Upper lobe of left lung (tissue), 4 donors: ENCODE measurements at regions not wholly inside any gene's neighbourhood (a gene's known extent, or its start where the extent isn't known, plus 50 kb on each side); places are given as distances from the start of the nearest gene placed in this dataset.

Source experiments
- EP300 ChIP-seq, 4 donors: sonication (generic); formaldehyde crosslinking; IDR thresholded peaks; one replicate each; pipeline ENCODE4 v1.5.1; 2017; ENCODE audit warnings: antibody characterized with exemption in 4 of 4, control low read depth in 2 of 4
- POLR2A ChIP-seq, 4 donors: fragments of 450-650 bp; IDR thresholded peaks; one replicate each; pipeline ENCODE4 v1.5.1; 2016 to 2017; ENCODE audit warnings: antibody characterized with exemption in 4 of 4, mild to moderate bottlenecking in 2 of 4
- POLR2AphosphoS5 ChIP-seq, 2 donors: sonication (generic); formaldehyde crosslinking; IDR thresholded peaks; one replicate each; pipeline ENCODE4 v1.5.1; 2017; ENCODE audit warnings: antibody characterized with exemption in 2 of 2
- TF ChIP-seq, protein P1 (sequence below), 6 experiments: fragments of 450-650 bp in 4 of 6; fragments of 200-600 bp in 2 of 6; sonication (generic) in 2 of 6; IDR thresholded peaks; one replicate each; pipeline ENCODE4 v1.5.1; 2016 to 2019; ENCODE audit warnings: antibody characterized with exemption in 6 of 6

- TF ChIP-seq, protein P1, sequence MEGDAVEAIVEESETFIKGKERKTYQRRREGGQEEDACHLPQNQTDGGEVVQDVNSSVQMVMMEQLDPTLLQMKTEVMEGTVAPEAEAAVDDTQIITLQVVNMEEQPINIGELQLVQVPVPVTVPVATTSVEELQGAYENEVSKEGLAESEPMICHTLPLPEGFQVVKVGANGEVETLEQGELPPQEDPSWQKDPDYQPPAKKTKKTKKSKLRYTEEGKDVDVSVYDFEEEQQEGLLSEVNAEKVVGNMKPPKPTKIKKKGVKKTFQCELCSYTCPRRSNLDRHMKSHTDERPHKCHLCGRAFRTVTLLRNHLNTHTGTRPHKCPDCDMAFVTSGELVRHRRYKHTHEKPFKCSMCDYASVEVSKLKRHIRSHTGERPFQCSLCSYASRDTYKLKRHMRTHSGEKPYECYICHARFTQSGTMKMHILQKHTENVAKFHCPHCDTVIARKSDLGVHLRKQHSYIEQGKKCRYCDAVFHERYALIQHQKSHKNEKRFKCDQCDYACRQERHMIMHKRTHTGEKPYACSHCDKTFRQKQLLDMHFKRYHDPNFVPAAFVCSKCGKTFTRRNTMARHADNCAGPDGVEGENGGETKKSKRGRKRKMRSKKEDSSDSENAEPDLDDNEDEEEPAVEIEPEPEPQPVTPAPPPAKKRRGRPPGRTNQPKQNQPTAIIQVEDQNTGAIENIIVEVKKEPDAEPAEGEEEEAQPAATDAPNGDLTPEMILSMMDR (IDR thresholded peaks at IDR 0.05) = no peak
- TF ChIP-seq POLR2A (IDR thresholded peaks at IDR 0.05) = no peak
- TF ChIP-seq POLR2AphosphoS5 (IDR thresholded peaks at IDR 0.05) = no peak
- no peak for TF ChIP-seq EP300 (IDR thresholded peaks at IDR 0.05)
These were observed 54.1 kb upstream of the NPTX2 start for GRCh38 chr7:98562871-98563495.
